ENCODE measurements at regions not wholly inside any gene's neighbourhood (a gene's known extent, or its start where the extent isn't known, plus 50 kb on each side); places are given as distances from the start of the nearest gene placed in this dataset.

GRCh38 chr2:58957188-58957840, 716.2 kb upstream of the FANCL start:
- TF ChIP-seq, protein P1, sequence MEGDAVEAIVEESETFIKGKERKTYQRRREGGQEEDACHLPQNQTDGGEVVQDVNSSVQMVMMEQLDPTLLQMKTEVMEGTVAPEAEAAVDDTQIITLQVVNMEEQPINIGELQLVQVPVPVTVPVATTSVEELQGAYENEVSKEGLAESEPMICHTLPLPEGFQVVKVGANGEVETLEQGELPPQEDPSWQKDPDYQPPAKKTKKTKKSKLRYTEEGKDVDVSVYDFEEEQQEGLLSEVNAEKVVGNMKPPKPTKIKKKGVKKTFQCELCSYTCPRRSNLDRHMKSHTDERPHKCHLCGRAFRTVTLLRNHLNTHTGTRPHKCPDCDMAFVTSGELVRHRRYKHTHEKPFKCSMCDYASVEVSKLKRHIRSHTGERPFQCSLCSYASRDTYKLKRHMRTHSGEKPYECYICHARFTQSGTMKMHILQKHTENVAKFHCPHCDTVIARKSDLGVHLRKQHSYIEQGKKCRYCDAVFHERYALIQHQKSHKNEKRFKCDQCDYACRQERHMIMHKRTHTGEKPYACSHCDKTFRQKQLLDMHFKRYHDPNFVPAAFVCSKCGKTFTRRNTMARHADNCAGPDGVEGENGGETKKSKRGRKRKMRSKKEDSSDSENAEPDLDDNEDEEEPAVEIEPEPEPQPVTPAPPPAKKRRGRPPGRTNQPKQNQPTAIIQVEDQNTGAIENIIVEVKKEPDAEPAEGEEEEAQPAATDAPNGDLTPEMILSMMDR (IDR thresholded peaks at IDR 0.05), result no peak
- TF ChIP-seq POLR2A (IDR thresholded peaks at IDR 0.05) (no peak), POLR2AphosphoS5 (IDR thresholded peaks at IDR 0.05) (no peak)
